HFFc6 (cell line): ENCODE measurements at regions not wholly inside any gene's neighbourhood (a gene's known extent, or its start where the extent isn't known, plus 50 kb on each side); places are given as distances from the start of the nearest gene placed in this dataset.

Experiments
- DNase-seq: peaks from one replicate; pipeline ENCODE4 v3.0.0-alpha.2; 2018
- H3K27ac Mint-ChIP-seq: 2 replicates; pipeline ENCODE4 v1.8.0; 2020; ENCODE audit warnings: mild to moderate bottlenecking, mixed read lengths
- H3K27me3 Mint-ChIP-seq: 2 replicates; pipeline ENCODE4 v1.8.0; 2021; ENCODE audit warnings: mild to moderate bottlenecking, moderate library complexity, mixed read lengths; ENCODE audit not compliant: insufficient read depth
- H3K36me3 Mint-ChIP-seq: 2 replicates; pipeline ENCODE4 v1.8.0; 2021; ENCODE audit warnings: low read depth, mixed read lengths
- H3K4me1 Mint-ChIP-seq: 2 replicates; pipeline ENCODE4 v1.8.0; 2020; ENCODE audit warnings: low read depth, mixed read lengths
- H3K4me3 Mint-ChIP-seq: 2 replicates; pipeline ENCODE4 v1.8.0; 2020; ENCODE audit warnings: mild to moderate bottlenecking, moderate library complexity, mixed read lengths
- H3K9me3 Mint-ChIP-seq: 2 replicates; pipeline ENCODE4 v1.8.0; 2020; ENCODE audit warnings: mild to moderate bottlenecking, mixed read lengths
- TF ChIP-seq, protein P1 (sequence below): fragments of 200-600 bp; sonication (generic); IDR thresholded peaks from 2 replicates; pipeline ENCODE4 v1.5.0; 2021; ENCODE audit warnings: antibody characterized with exemption, mild to moderate bottlenecking

GRCh38 chr11:56885177-56885576 lies 103.5 kb upstream of the OR5AK2 start:
- Mint-ChIP-seq H3K27me3 (no peaks in the 10 kb centered on the region), H3K9me3 (no peaks in the 10 kb centered on the region), H3K4me3 (no peak overlapping the region), H3K4me1 (no peaks in the 10 kb centered on the region), H3K27ac (no peak overlapping the region), H3K36me3 (no peaks in the 10 kb centered on the region)
- TF ChIP-seq, protein P1, sequence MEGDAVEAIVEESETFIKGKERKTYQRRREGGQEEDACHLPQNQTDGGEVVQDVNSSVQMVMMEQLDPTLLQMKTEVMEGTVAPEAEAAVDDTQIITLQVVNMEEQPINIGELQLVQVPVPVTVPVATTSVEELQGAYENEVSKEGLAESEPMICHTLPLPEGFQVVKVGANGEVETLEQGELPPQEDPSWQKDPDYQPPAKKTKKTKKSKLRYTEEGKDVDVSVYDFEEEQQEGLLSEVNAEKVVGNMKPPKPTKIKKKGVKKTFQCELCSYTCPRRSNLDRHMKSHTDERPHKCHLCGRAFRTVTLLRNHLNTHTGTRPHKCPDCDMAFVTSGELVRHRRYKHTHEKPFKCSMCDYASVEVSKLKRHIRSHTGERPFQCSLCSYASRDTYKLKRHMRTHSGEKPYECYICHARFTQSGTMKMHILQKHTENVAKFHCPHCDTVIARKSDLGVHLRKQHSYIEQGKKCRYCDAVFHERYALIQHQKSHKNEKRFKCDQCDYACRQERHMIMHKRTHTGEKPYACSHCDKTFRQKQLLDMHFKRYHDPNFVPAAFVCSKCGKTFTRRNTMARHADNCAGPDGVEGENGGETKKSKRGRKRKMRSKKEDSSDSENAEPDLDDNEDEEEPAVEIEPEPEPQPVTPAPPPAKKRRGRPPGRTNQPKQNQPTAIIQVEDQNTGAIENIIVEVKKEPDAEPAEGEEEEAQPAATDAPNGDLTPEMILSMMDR: no peak
- no peak for DNase-seq

GRCh38 chr11:56883371-56883987 lies 105.2 kb upstream of the OR5AK2 start:
- DNase-seq: no peak
- Mint-ChIP-seq H3K27ac (no peak overlapping the region), H3K4me1 (no peaks in the 10 kb centered on the region), H3K27me3 (no peaks in the 10 kb centered on the region), H3K36me3 (no peaks in the 10 kb centered on the region), H3K4me3 (no peak overlapping the region), H3K9me3 (no peaks in the 10 kb centered on the region)
- TF ChIP-seq, protein P1: no peak

DNA sequence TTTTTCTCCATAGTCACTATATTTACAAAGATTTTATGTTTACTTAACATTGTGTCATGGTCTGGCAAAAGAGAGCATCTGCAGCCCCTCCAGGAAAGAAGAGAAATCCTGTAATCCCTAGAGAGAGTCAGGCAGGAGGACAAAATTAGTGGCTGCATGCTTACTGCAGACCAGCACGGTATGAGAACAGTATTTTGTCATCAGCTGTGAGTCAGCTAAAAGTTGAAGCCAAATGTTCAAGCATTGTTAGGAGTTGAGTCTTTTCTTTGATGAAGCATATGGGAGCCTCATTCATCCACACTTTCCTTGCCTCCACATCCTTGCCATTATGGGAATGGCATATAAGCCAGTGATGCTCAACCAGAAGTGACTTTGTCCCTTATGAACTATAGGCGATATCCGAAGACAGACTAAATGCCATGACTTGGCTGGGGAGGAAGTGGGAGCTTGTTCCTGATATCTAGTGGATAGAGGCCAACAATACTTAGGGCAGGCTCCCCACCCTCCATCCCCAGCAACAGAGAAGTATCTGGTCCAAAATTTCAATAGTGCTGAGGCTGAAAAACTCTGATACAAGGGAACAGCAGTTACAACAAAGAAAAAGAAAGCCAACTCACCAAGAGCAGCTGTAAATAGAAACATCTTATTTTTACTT lies 112.0 kb upstream of the OR5AK2 start:
- Mint-ChIP-seq H3K36me3 (no peaks in the 10 kb centered on the region), H3K4me1 (no peaks in the 10 kb centered on the region), H3K4me3 (no peak overlapping the region), H3K27me3 (no peaks in the 10 kb centered on the region; the same call in 1 of the 2 replicates), H3K27ac (no peak overlapping the region), H3K9me3 (no peaks in the 10 kb centered on the region; the same call in 1 of the 2 replicates)
- TF ChIP-seq, protein P1: no peak
- no peak for DNase-seq

- H3K27me3 Mint-ChIP-seq: peaks cover 5% of the 10 kb centered on the region; the same call in 1 of the 2 replicates
- no peaks in the 10 kb centered on the region for H3K36me3 Mint-ChIP-seq
- H3K4me1 Mint-ChIP-seq: no peaks in the 10 kb centered on the region
- no peak overlapping the region for H3K4me3 Mint-ChIP-seq
- no peaks in the 10 kb centered on the region for H3K9me3 Mint-ChIP-seq
- TF ChIP-seq, protein P1: no peak
- no peak overlapping the region for H3K27ac Mint-ChIP-seq
- no peak for DNase-seq
Observed at GRCh38 chr11:56855217-56855616, 106.7 kb upstream of the OR9G4 start.

DNA sequence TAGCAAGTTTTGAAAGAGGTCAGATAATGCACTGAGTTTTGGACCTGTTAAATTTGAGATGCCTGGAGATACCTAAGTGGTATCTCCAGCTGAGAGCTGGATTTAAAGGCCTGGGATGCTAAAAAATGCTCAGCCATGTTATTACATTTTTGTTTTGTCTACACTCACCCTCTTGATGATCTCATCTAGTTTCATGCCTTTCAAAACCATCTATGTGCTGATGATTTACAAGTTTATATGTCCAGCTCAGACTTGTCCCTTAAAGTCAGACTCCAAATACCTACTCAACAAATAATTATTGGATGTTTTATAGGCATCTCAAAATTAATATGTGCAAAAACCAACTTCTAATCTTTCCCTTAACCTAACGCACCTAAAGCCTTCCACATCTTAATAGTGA lies 103.6 kb upstream of the OR9G4 start:
- Mint-ChIP-seq H3K4me1 (no peaks in the 10 kb centered on the region), H3K9me3 (no peaks in the 10 kb centered on the region), H3K36me3 (no peaks in the 10 kb centered on the region), H3K4me3 (no peak overlapping the region), H3K27me3 (peaks cover 2% of the 10 kb centered on the region; the same call in 1 of the 2 replicates), H3K27ac (no peak overlapping the region)
- no peak for DNase-seq
- TF ChIP-seq, protein P1: no peak
